Epithelial cell of proximal tubule (primary cell): ENCODE measurements at regions not wholly inside any gene's neighbourhood (a gene's known extent, or its start where the extent isn't known, plus 50 kb on each side); places are given as distances from the start of the nearest gene placed in this dataset.

Experiments used
- DNase-seq: peaks from one replicate; pipeline ENCODE4 v3.0.0-alpha.2; 2011; ENCODE audit warnings: low read depth
- H3K4me3 ChIP-seq: 2 replicates; pipeline ENCODE4 v1.5.1; 2011; ENCODE audit warnings: low read depth, mild to moderate bottlenecking, low read length
- CTCF ChIP-seq: conservative IDR thresholded peaks from 2 replicates; pipeline ENCODE4 v1.5.1; 2012; ENCODE audit warnings: low read depth, mild to moderate bottlenecking, low read length

- H3K4me3 ChIP-seq = no peak overlapping the region
- peak; percentile 67 for DNase-seq
- TF ChIP-seq CTCF = no peak
Observed at GRCh38 chr2:182587831-182588230, 128.2 kb upstream of the DNAJC10 start.

GRCh38 chr2:182589121-182589520, 126.9 kb upstream of the DNAJC10 start:
- H3K4me3 ChIP-seq = no peak overlapping the region
- TF ChIP-seq CTCF = no peak
- no peak for DNase-seq

- no peak for DNase-seq
- H3K4me3 ChIP-seq = no peak overlapping the region
- TF ChIP-seq CTCF = no peak
Observed at GRCh38 chr2:182591774-182592173, 124.3 kb upstream of the DNAJC10 start.

- no peak for DNase-seq
- no peak overlapping the region for H3K4me3 ChIP-seq
- peak; percentile 17 for TF ChIP-seq CTCF
Observed at GRCh38 chr2:182592691-182593393, 123.2 kb upstream of the DNAJC10 start.

- no peak overlapping the region for H3K4me3 ChIP-seq
- DNase-seq = no peak
- TF ChIP-seq CTCF = no peak
Observed at GRCh38 chr2:182593394-182593975, 122.6 kb upstream of the DNAJC10 start.

- H3K4me3 ChIP-seq = no peak overlapping the region
- no peak for TF ChIP-seq CTCF
- no peak for DNase-seq
Observed at GRCh38 chr2:182594286-182594685, 121.8 kb upstream of the DNAJC10 start.

GRCh38 chr2:182595650-182596049, 120.4 kb upstream of the DNAJC10 start:
- no peak for TF ChIP-seq CTCF
- no peak overlapping the region for H3K4me3 ChIP-seq
- DNase-seq = no peak
